H9 (cell line): ENCODE measurements at regions not wholly inside any gene's neighbourhood (a gene's known extent, or its start where the extent isn't known, plus 50 kb on each side); places are given as distances from the start of the nearest gene placed in this dataset.

ENCODE experiments used
- DNase-seq: peaks from one replicate; pipeline ENCODE4 v3.0.0-alpha.2; 2017
- H2AFZ ChIP-seq: one replicate; pipeline ENCODE4 v1.6.1; 2013; ENCODE audit warnings: mild to moderate bottlenecking, low read length, control low read depth, moderate library complexity
- H2AK5ac ChIP-seq: 2 replicates; pipeline ENCODE4 v1.6.1; 2013; ENCODE audit warnings: low read length, control low read depth, mixed read lengths; ENCODE audit not compliant: insufficient read length
- H2BK120ac ChIP-seq: one replicate; pipeline ENCODE4 v1.6.1; 2013; ENCODE audit warnings: low read depth, mild to moderate bottlenecking, low read length, control low read depth, inconsistent platforms; ENCODE audit not compliant: poor library complexity, severe bottlenecking
- H2BK12ac ChIP-seq: 2 replicates; pipeline ENCODE4 v1.6.1; 2013; ENCODE audit warnings: low read length, control low read depth, mixed read lengths, low read depth; ENCODE audit not compliant: insufficient read length
- H2BK15ac ChIP-seq: 2 replicates; pipeline ENCODE4 v1.6.1; 2013; ENCODE audit warnings: low read depth, low read length, control low read depth
- H2BK20ac ChIP-seq: one replicate; pipeline ENCODE4 v1.6.1; 2013; ENCODE audit warnings: low read depth, mild to moderate bottlenecking, low read length, control low read depth, inconsistent platforms; ENCODE audit not compliant: poor library complexity, severe bottlenecking
- H2BK5ac ChIP-seq: 2 replicates; pipeline ENCODE4 v1.6.1; 2013; ENCODE audit warnings: low read length, control low read depth, mixed read lengths; ENCODE audit not compliant: insufficient read length
- H3K14ac ChIP-seq: 2 replicates; pipeline ENCODE4 v1.6.1; 2013; ENCODE audit warnings: low read length, control low read depth; ENCODE audit not compliant: insufficient read depth
- H3K18ac ChIP-seq: 2 replicates; pipeline ENCODE4 v1.6.1; 2013; ENCODE audit warnings: low read depth, mild to moderate bottlenecking, mixed read lengths, low read length, control low read depth; ENCODE audit not compliant: insufficient read length
- H3K23ac ChIP-seq: 2 replicates; pipeline ENCODE4 v1.6.1; 2013; ENCODE audit warnings: low read length, control low read depth, mixed read lengths, low read depth; ENCODE audit not compliant: insufficient read length
- H3K23me2 ChIP-seq: 2 replicates; pipeline ENCODE4 v1.6.1; 2013; ENCODE audit warnings: low read depth, mild to moderate bottlenecking, mixed read lengths, low read length, control low read depth; ENCODE audit not compliant: insufficient read length, poor library complexity, severe bottlenecking
- H3K27ac ChIP-seq: 2 replicates; pipeline ENCODE4 v1.5.1; 2013; ENCODE audit warnings: low read length, control low read depth, mixed read lengths, low read depth; ENCODE audit not compliant: insufficient read length
- H3K27me3 ChIP-seq: 2 replicates; pipeline ENCODE4 v1.6.1; 2013; ENCODE audit warnings: low read length, control low read depth, inconsistent platforms; ENCODE audit not compliant: insufficient read depth
- H3K4ac ChIP-seq: 2 replicates; pipeline ENCODE4 v1.6.1; 2013; ENCODE audit warnings: low read depth, mild to moderate bottlenecking, control low read depth, inconsistent platforms, low read length, moderate library complexity
- H3K4me1 ChIP-seq: 2 replicates; pipeline ENCODE4 v1.6.1; 2013; ENCODE audit warnings: low read length, control low read depth, inconsistent platforms; ENCODE audit not compliant: insufficient read depth
- H3K4me2 ChIP-seq: 2 replicates; pipeline ENCODE4 v1.6.1; 2013; ENCODE audit warnings: low read length, control low read depth, mixed read lengths; ENCODE audit not compliant: insufficient read length, insufficient read depth
- H3K56ac ChIP-seq: 2 replicates; pipeline ENCODE4 v1.6.1; 2013; ENCODE audit warnings: low read depth, mild to moderate bottlenecking, mixed read lengths, low read length, control low read depth; ENCODE audit not compliant: insufficient read length
- H3K79me1 ChIP-seq: 2 replicates; pipeline ENCODE4 v1.6.1; 2013; ENCODE audit warnings: low read depth, mild to moderate bottlenecking, moderate library complexity, low read length, control low read depth, inconsistent platforms; ENCODE audit not compliant: insufficient read depth, poor library complexity, severe bottlenecking
- H3K79me2 ChIP-seq: 2 replicates; pipeline ENCODE4 v1.6.1; 2013; ENCODE audit warnings: low read length, control low read depth, inconsistent platforms; ENCODE audit not compliant: insufficient read depth
- H3K9ac ChIP-seq: 2 replicates; pipeline ENCODE4 v1.6.1; 2013; ENCODE audit warnings: low read length, control low read depth, mixed read lengths; ENCODE audit not compliant: insufficient read length; ENCODE audit errors: extremely low read depth
- H3K9me3 ChIP-seq: one replicate; pipeline ENCODE4 v1.6.1; 2013; ENCODE audit warnings: low read depth, low read length, inconsistent platforms; ENCODE audit not compliant: control insufficient read depth
- H3T11ph ChIP-seq: one replicate; pipeline ENCODE4 v1.6.1; 2013; ENCODE audit warnings: mild to moderate bottlenecking, low read length, control low read depth, inconsistent platforms
- H4K20me1 ChIP-seq: one replicate; pipeline ENCODE4 v1.6.1; 2013; ENCODE audit not compliant: control insufficient read depth, insufficient read length, insufficient read depth
- H4K5ac ChIP-seq: 2 replicates; pipeline ENCODE4 v1.6.1; 2013; ENCODE audit warnings: low read depth, mild to moderate bottlenecking, mixed read lengths, low read length, control low read depth; ENCODE audit not compliant: insufficient read length
- H4K8ac ChIP-seq: replicated peaks from 2 replicates; pipeline ENCODE4 v1.6.1; 2013; ENCODE audit warnings: low read length, control low read depth, mixed read lengths, low read depth; ENCODE audit not compliant: insufficient read length
- H4K91ac ChIP-seq: 2 replicates; pipeline ENCODE4 v1.6.1; 2013; ENCODE audit warnings: low read depth, mild to moderate bottlenecking, moderate library complexity, mixed read lengths, low read length, control low read depth; ENCODE audit not compliant: insufficient read length
- H3K27ac Mint-ChIP-seq, 3 experiments: 2 replicates in 2 of 3; 3 replicates in 1 of 3; pipeline ENCODE4 v1.8.0; 2020 to 2021; ENCODE audit warnings: mixed read lengths in 3 of 3, mild to moderate bottlenecking in 1 of 3, moderate library complexity in 1 of 3
- H3K27me3 Mint-ChIP-seq: 2 replicates; pipeline ENCODE4 v1.8.0; 2021; ENCODE audit warnings: low read depth, mild to moderate bottlenecking, moderate library complexity, mixed read lengths
- H3K36me3 Mint-ChIP-seq, 3 experiments: 2 replicates in 2 of 3; 3 replicates in 1 of 3; pipeline ENCODE4 v1.8.0; 2020 to 2021; ENCODE audit warnings: low read depth in 3 of 3, mixed read lengths in 3 of 3; ENCODE audit not compliant: insufficient read depth in 1 of 3
- H3K4me1 Mint-ChIP-seq, 2 experiments: 2 replicates each; pipeline ENCODE4 v1.8.0; 2020; ENCODE audit warnings: mixed read lengths in 2 of 2
- H3K4me3 Mint-ChIP-seq, 2 experiments: 2 replicates in 1 of 2; 3 replicates in 1 of 2; pipeline ENCODE4 v1.8.0; 2020 to 2021; ENCODE audit warnings: mild to moderate bottlenecking in 2 of 2, mixed read lengths in 2 of 2, moderate library complexity in 1 of 2
- H3K9me3 Mint-ChIP-seq, 2 experiments: 2 replicates in 1 of 2; 3 replicates in 1 of 2; pipeline ENCODE4 v1.8.0; 2020; ENCODE audit warnings: mild to moderate bottlenecking in 2 of 2, mixed read lengths in 2 of 2, moderate library complexity in 1 of 2
- WGBS: extraction: QIAGEN DNeasy Blood & Tissue Kit; methylation state at CpG from one replicate; pipeline ENCODE4 v1.1.7; 2013; ENCODE audit warnings: missing lambda C conversion rate, low lambda C conversion rate, mixed read lengths; ENCODE audit not compliant: insufficient read length; ENCODE audit errors: extremely low coverage; 5-methylcytosine and 5-hydroxymethylcytosine counted together
- TF ChIP-seq, protein P1 (sequence below): fragments of 200-600 bp; sonication (generic); conservative IDR thresholded peaks from 3 replicates; pipeline ENCODE4 v1.8.0; 2021; ENCODE audit warnings: antibody characterized with exemption, mild to moderate bottlenecking

DNA sequence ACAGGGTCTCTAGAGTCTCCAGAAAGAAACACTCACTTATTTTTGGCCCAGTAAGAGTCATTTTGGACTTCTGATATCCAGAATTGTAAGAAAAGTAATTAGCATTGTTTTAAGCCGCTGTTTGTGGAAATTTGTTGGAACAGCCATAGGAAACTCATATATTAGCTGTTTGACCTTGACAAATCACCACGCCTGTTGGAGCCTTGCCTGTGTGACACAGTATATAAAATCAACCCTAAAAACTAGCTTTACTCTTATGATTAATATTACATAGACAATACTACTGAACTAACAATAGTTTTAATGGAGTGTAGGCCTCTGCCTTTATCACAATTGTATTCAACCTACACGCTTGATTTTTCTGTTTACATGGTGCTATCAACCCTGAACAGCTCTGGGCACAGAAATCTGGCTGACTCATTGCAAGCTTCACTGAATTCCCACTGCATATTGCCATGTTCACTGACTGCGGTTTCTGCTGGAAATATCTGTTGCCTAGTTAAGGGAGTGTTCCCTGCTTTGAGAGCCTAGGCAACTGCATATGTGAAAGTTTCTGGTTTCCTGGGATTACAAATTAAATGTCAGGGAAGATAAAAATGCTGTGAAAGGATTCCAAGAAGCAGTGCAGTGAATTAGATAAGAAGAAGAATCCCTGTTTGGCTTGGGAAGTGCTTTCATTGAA, 419.5 kb upstream of the DEPDC1 start:
- Histone ChIP-seq H2BK20ac (no peak overlapping the region), H4K91ac (no peak overlapping the region), H3K56ac (no peak overlapping the region), H3K79me1 (no peaks in the 10 kb centered on the region), H4K5ac (no peak overlapping the region), H3K18ac (no peak overlapping the region), H3K9ac (no peak overlapping the region), H3K9me3 (no peaks in the 10 kb centered on the region), H2AFZ (no peak overlapping the region), H3K79me2 (no peaks in the 10 kb centered on the region), H3K14ac (no peak overlapping the region), H3K23me2 (no peaks in the 10 kb centered on the region), H2BK120ac (no peak overlapping the region), H2BK5ac (no peak overlapping the region), H3K27ac (no peak overlapping the region), H3K23ac (no peak overlapping the region), H4K8ac (no peak overlapping the region), H2BK15ac (no peak overlapping the region), H4K20me1 (no peaks in the 10 kb centered on the region), H3K4me1 (no peaks in the 10 kb centered on the region), H2BK12ac (no peak overlapping the region), H3K27me3 (no peaks in the 10 kb centered on the region), H3T11ph (no peak overlapping the region), H3K4ac (no peak overlapping the region), H2AK5ac (no peak overlapping the region), H3K4me2 (no peak overlapping the region)
- Mint-ChIP-seq H3K9me3 (no peaks in the 10 kb centered on the region; a peak in 1 of 5 replicates), H3K4me1 (no peaks in the 10 kb centered on the region), H3K27ac (no peak overlapping the region), H3K4me3 (no peak overlapping the region), H3K27me3 (no peaks in the 10 kb centered on the region), H3K36me3 (peaks cover 0 to 6% (median 0%) of the 10 kb centered on the region in 3 experiments; a peak in 1 of 7 replicates)
- no CpG with 5 or more reads among the region's 4 CpGs for WGBS
- DNase-seq: no peak
- TF ChIP-seq, protein P1, sequence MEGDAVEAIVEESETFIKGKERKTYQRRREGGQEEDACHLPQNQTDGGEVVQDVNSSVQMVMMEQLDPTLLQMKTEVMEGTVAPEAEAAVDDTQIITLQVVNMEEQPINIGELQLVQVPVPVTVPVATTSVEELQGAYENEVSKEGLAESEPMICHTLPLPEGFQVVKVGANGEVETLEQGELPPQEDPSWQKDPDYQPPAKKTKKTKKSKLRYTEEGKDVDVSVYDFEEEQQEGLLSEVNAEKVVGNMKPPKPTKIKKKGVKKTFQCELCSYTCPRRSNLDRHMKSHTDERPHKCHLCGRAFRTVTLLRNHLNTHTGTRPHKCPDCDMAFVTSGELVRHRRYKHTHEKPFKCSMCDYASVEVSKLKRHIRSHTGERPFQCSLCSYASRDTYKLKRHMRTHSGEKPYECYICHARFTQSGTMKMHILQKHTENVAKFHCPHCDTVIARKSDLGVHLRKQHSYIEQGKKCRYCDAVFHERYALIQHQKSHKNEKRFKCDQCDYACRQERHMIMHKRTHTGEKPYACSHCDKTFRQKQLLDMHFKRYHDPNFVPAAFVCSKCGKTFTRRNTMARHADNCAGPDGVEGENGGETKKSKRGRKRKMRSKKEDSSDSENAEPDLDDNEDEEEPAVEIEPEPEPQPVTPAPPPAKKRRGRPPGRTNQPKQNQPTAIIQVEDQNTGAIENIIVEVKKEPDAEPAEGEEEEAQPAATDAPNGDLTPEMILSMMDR: no peak
